HK-2 (cell line): ENCODE measurements at regions not wholly inside any gene's neighbourhood (a gene's known extent, or its start where the extent isn't known, plus 50 kb on each side); places are given as distances from the start of the nearest gene placed in this dataset.
"Not testable (repeated sequence)": the region's sequence is repeated elsewhere in the genome, so short reads cannot be mapped to it uniquely, and the experiment has no call there.

Experiments used
- DNase-seq: peaks from one replicate; pipeline ENCODE4 v3.0.0-alpha.2; 2018; ENCODE audit not compliant: unreplicated experiment

DNA sequence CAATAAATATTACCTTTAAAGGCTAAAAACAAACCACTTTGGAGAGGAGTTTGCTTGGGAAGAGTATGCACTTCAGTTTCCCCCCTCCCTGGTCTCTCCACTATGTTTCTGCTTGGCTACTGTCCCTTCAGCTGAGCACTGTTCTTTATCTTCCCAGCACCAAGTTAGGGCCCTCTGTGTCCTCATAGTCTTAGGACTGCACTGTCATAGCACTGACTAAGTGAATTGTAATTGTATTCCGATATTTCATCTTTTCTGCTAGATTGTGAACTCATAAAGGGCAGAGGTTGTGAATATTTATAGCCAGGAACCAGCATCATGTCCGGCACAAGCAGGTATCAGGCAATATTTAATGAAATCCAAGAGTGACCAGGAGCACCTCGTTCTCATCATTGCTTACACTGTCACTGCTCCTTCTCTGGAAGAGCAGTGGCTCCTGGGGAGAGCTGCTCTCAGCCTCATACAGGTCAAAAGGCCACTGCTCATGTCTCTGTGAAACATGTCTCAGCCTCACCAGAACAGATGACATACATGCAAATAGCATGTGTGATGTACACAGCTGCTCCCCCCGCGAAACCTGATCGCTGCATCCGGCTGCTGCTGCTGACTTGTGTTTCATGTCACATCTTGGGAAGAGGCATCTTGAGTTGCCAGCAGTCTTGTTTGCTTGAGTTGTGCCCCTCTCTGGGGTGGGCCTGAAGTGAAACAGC lies 279.7 kb upstream of the MSX2 start:
- no peak for DNase-seq

DNA sequence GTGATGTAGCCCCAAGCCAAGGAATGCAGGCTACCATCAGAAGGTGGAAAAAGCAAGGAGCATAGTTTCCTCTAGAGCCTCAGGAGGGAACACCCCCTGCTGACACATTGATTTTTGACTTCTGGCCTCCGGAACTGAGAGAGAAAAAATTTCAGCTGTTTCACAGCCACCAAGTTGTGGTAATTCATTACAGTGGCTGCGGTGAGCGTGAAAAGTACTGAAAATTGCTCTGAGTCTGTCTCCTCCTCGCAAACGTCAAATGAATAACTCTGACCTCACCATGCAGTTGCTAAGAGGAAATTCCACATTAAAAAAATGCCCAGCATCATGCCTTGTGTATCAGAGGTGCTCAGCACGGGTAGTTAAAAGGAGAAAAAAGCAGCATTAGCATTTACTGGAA lies 277.9 kb upstream of the MSX2 start:
- no peak for DNase-seq

DNA sequence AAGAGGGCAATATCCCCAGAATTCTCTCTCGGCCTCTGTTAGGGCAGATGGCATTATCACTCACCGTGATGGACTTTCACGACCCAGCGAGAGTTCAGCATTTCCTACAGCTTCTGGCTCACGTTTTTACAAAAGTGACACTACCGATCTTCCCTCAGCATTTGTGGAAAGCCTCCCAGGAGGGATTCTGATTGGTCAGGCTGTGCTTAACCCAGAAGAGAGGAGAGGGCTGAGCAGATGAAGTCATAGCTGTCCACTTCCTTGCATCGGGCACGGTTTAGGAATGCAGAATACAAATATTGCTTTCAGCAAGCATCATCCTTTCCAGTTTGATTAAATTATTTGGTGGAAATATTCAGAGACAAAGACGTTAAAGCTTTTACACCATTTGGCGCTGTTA lies 277.4 kb upstream of the MSX2 start:
- DNase-seq = no peak

DNA sequence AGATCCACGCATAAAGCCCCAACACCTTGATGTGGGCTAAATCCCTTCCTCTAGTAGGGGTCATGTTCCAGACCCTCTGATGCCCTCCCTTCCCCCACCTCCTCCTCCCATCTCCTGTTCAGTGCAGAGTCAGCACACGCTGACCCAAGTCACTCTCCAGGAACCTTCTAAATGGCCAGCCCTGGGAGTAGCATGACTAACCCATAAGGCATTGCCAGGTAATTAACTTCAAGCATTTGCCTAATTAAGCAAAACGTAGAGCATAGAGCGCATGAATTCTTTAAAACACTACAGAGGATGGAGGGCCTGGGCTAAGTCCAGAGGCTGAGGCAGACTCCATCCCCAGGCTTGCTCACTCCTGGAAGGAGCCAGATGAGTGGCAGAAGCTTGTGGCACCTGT lies 276.3 kb upstream of the MSX2 start:
- no peak for DNase-seq

DNA sequence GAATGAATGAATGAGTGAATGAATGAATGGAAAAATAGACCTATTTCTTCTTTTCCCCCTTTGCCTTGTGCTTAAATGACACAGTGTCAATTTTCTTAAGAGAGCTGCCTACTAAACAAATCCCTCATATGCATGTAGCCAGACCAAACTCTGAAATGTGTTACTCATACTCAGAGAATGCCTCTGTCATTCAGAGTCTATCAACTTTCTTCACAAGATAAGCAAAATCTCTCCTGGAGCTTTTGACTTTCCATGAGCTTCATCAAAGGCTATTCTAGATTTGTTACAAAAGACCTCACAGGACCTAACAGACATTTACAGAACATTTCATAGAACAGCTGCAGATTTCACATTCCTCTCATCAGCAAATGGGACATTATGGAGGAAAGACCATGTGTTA lies 275.7 kb upstream of the MSX2 start:
- DNase-seq = no peak

DNA sequence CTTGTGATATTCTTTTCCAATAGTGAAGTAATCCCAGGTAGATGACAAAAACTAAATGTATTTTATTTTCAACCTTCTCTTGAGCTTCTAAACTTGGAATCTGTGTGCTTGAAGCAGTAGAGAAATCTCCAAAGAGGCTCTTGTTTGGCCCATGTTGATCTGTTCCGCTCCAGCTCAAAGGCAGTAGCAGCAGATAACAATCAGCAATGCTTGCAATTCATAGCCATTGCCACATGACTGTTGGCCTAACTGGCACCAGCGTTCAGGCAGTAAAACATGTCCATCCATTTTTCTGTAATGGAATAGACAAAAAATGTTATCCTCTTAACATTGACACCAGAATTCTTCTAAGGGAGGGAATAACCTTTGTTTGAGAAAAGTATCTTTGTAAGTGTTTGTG lies 270.7 kb upstream of the MSX2 start:
- no peak for DNase-seq

DNA sequence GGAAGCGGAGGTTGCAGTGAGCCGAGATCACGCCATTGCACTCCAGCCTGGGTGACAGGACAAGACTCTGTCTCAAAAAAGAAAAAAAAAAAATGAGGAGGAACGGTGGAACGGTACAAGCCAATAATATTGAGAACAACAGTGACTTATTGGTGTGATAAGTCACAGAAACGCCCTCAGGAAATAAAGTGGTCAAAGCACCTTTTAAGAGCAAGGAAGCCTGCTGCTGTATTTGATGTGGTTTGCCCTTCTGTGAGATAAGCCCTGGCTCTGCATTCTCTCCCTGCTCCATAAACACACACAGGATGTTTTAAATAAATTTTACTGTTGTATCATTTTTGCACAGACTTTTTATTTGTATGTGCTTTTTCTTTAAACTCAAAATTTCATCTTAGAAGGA lies 269.9 kb upstream of the MSX2 start:
- DNase-seq = no peak

DNA sequence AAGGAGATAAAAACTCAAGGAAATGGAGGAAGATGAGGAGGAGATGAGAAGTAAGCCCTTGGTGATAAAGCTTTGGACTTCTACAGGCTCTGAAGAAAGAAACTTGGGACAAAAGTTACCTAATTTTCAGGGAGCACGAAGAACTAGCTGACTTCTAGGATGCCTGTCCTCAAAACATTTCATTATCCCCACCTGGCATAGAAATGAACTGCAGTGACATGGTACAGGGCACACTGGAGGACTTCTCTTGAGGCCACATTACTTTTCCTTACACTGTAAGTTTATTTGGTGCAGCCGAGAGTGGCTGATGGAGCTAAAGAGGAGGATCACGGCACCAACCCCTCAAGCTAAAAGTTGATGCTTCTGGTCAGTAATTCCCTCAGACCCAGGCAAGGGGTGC lies 269.5 kb upstream of the MSX2 start:
- no peak for DNase-seq

DNA sequence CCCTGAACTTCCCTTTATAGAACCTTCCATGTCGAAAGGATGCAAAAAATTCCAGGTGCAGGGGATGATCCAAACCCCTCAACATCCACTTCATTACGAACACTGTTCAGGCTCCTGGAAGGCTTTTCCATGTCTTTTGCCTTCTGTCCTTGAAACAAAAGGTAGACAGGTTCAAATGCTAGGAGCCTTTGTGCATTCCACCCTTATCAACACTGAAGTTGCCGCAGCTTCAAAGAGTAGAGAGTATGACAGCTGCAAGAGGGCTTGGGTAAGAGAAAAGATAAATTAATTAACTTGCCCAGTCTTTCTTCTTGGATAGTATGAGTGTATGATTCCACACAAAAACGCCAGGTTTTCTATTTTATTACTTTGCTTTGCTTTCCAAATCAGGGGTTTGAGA lies 269.1 kb upstream of the MSX2 start:
- no peak for DNase-seq

DNA sequence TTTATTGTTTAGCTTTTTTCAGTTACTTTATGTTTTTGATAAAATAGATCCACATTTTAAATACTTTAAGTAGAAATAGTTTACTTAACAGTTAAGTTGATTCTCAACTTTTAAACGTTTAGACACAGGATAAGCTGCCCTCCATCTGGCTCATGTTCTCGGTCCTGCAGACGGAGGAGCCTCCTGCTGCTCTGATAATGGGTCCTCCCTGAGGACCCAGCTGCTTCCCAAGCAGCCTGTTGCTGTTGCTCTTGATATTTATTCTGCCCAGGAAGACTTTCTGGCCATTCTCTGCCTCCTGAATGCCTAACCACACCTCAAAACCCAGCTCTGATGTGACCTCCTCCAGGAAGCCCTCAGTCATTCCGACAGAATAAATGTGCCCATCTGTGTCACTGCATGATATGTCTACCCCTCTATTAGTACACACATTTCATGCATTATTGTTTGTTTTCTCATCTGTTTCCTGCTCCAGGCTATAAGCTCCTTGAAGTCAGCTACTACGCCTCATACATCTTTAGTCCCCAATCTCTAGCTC lies 267.2 kb upstream of the MSX2 start:
- DNase-seq = no peak

DNA sequence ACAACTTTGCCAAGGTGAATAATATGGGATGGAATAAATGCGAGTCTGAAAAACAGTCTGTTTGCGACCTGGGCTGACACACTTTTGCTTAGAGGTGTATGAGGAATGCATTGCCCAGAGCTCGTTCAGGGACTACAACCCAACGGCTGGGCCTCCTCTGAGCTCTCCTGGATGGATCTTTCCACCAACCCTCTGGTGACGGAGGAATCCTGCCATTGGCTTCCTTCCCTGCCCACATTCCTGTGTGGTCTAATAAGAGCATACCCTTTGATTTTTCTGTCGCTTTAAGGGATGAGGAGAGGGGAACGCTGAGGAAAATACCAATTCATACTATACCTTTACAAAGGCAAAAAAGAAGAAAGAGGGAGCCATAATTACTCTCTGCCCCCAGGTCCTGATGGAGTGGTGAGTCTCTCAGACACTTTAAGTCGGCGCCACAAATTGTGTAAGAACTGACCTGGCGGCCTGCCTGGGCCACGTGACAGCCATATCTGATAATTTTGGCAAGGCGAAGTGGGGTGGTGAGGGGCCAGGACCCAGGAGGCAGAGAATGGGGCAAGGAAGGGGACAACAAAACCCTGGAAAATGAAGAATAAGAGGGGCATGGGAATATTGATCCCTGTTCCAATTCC lies 265.2 kb upstream of the MSX2 start:
- no peak for DNase-seq

DNA sequence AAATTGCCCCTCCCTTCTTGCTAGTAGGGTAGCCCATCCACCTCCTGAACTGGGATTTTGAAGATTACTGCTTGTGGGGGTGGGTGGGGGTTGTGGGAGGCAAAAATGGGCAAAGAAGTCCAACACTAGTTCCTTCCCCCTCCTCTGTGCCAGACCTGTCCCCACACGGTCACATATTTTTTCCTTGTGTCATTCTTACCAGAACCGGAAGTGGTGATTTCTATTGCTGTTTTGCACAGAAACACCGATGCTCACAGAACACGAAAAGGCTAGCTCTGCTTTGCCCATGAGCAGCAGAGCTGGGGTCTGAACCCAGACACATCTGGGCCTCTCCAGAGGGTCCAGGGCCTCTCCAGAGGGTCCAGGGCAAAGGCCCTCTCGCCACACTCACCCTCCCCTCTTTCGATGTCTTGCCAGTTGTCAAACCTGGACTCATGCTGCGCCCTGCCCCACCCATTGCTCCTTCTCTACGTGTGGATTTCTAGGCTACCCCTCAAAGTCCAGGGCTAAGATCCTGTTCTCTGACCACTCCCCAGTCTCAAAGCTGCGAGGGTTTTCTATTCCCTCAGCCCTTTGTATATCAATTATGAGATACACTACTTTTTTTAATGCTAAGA lies 264.4 kb upstream of the MSX2 start:
- DNase-seq = no peak

DNA sequence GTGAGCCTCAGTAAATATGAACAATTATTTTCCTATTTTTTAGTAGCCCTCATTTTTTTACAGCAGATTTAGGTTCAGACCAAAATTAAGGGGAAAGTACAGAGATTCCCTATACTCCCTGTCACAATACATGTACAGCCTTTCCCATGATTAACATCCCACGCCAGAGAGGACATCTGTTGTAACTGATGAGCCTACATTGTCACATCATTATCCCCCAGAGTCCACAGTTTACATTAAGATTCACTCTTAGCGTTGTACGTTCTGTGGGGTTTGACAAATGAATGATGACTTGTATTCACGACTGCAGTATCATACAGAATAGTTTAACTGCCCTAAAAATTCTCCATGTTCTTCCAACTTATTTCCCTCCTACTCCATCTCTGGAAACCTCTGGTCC lies 262.3 kb upstream of the MSX2 start:
- no peak for DNase-seq

DNA sequence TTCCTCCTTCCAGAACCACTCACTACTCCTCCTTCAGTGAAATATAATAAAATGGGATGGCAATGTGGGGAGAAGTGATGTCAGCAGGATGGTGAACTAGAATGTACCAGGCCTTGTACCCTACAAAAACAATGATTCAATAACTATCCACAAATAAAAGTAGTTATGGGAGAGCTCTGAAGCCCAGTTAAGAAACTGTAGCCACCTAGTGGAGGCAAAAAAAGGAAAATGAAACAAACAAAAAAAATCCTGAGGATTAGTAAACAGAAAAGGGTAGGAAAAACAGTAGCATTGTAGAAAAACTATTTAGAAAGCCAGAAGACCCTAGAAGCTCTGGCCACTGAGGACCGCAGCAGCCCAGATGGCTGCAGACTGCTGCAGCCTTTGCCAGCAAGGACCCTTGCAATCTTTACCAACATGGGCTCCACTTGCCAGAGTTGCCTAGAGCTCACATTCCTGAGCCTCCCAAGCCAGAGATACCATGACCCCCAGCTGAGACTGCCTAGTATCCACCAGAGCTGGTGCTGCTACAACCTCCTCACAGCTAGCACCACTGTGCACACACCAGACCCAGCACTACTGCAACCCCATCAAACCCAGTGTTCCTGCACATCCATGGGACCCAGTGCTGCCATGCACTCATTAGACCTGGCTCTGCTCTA lies 259.7 kb upstream of the MSX2 start:
- DNase-seq = no peak

DNA sequence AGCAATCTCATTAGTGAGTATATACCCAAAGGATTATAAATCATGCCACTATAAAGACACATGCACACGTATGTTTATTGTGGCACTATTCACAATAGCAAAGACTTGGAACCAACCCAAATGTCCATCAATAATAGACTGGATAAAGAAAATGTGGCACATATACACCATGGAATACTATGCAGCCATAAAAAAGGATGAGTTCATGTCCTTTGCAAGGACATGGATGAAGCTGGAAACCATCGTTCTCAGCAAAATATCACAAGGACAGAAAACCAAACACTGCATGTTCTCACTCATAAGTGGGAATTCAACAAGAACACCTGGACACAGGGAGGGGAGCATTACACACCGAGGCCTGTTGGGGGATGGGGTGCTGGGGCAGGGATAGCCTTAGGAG lies 252.9 kb upstream of the MSX2 start:
- not testable (repeated sequence) for DNase-seq

DNA sequence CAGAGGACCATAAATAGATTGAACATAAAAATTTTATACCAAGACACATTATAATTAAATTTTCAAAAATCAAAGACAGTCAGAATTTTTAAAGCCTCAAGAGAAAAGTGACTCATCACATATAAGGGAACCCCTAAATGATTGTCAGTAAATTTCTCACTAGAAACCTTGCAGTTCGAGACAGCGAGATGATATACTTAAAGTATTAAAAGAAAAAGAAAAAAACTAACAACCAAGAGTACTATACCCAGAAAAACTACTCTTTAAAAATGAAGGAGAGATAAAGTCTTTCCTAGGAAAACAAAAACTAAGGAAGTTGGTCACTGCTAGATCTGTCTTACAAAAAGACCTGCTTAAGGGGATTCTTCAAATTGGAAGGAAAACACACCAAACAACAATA lies 251.4 kb upstream of the MSX2 start:
- no peak for DNase-seq

DNA sequence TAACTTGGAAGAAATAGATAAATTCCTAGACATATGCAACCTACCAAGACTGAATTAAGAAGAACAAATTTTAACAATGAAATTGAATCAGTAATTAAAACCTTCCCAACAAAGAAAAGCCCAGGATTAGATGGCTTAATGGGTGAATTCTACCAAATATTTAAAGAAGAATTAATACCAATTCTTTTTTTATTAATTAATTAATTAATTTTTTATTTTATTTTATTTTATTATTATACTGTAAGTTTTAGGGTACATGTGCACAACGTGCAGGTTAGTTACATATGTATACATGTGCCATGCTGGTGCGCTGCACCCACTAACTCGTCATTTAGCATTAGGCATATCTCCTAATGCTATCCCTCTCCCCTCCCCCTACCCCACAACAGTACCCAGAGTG lies 248.4 kb upstream of the MSX2 start:
- DNase-seq = not testable (repeated sequence)

DNA sequence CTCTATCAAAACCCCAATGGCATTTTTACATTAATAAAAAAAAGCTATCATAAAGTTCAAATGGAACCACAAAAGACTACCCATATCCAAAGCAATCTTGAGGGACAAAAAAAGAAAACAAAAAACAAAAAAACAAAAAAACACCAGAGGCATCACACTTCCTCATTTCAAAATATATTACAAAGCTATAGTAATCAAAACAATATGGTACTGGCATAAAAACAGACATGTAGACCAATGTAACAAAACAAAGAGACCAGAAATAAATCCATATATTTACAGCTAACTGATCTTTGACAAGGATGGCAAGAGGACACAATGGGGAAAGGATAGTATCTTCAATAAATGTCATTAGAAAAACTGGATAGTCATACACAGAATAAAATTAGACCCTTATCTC lies 245.1 kb upstream of the MSX2 start:
- DNase-seq = no peak

DNA sequence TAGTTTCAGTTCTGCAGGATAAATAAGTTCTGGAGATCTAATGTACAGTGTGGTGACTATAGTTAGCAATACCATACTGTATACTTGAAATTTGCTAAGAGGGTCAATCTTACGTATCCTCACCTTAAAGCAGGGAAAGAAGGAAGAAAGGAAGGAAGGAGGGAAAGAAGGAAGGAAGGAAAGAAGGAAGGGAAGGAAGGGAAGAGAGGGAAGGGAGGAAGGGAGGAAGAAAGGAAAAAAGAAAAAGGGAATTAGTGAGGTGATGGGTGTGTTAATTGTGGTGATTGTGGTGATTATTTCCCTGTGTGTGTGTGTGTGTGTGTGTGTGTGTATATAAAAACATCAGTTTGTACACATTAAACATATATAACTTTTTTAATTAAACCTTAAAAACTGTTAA lies 242.6 kb upstream of the MSX2 start:
- DNase-seq = no peak

DNA sequence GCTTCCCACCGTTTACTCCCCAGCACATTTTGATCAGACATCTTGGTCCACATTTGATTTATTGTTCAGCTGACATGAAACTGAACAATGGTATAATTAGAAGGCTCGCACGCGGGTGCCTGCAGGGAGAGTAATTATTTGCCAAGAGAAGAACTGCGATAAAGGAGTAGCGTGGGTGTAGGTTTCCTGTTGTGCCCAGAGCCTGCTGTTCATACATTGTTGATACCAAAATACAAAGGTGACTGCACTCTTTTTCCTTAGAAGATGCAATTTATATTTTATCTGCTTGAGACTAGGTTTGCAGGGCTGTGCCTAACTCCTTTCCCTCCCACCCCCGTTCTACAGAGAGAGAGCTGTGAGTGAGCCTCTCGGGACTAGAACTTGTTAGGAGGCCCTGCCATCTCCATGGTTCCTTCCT lies 241.8 kb upstream of the MSX2 start:
- DNase-seq = no peak

DNA sequence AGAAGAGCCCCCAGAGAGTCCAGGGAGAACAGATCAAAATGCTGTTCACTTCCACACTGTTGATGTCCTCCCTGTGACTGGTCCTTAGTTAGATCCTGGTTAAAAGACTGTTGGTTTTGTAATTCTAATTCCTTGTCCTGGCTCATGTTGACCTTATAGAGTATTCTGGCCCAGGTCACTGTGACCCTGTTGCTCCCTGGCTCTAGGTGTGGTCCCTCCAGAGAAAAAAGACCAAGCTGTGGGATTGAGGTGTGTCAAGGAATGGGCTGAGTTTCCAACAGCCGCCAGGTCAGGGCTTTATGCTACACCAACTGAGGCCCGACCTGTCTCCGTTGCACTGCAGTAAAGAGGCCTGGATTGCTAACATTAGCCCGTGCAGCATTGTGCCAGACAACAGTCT lies 241.0 kb upstream of the MSX2 start:
- no peak for DNase-seq

DNA sequence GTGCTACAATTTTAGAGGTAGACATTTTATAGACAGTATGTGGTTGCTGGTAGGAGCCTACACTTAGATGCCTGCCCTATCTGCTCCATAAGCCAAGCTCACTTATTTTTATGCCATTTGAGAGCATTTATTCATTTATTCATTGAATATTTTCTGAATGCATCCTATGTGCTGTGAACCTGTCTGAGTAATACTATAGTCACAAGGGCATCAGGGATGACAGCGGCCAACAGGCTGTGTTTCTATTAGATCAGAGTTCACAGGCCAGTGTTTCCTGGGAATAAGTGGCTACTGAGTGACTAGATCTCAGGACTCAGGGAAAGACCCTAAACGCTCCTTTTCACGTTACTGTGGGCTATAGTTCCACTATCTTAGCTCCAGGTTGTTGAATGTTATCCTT lies 235.2 kb upstream of the MSX2 start:
- no peak for DNase-seq
